GM12878 (cell line): ENCODE measurements at regions not wholly inside any gene's neighbourhood (a gene's known extent, or its start where the extent isn't known, plus 50 kb on each side); places are given as distances from the start of the nearest gene placed in this dataset.

ENCODE experiments used
- ATAC-seq: fragments of 200-7000 bp; cut with Tn5 transposase; 3 replicates; pipeline ENCODE4 v1.9.1; 2020; ENCODE audit warnings: mild to moderate bottlenecking, moderate library complexity
- BruUV-seq: library from RNA; stranded (reverse); fragments of 400-500 nt; replicated peaks from 2 replicates; lab custom pipeline; 2021; lab: Mats Ljungman, UMichigan
- CTCF ChIA-PET: fragments of 300-600 bp; sonication (Branson Sonifier 250); formaldehyde crosslinking; extraction: SDS; loops from one replicate; lab custom pipeline; 2021; ENCODE audit warnings: inconsistent platforms; lab: Yijun Ruan, JAX
- POLR2A ChIA-PET: fragments of 350-600 bp; formaldehyde crosslinking; extraction: SDS; loops from one replicate; lab custom pipeline; 2021; ENCODE audit warnings: inconsistent platforms; lab: Charles Lee
- RAD21 ChIA-PET: fragments of 300-600 bp; sonication (Branson Sonifier 250); formaldehyde crosslinking; loops from one replicate; lab custom pipeline; 2023; ENCODE audit warnings: antibody characterized with exemption; ENCODE audit not compliant: unreplicated experiment; lab: Charles Lee
- SMC1A ChIA-PET: fragments of 300-600 bp; sonication (Branson Sonifier 250); formaldehyde crosslinking; loops from one replicate; lab custom pipeline; 2023; ENCODE audit not compliant: unreplicated experiment, uncharacterized antibody; lab: Charles Lee
- DNase-seq: peaks from one replicate; pipeline ENCODE4 v3.0.0-alpha.2; 2011; ENCODE audit warnings: low read depth, low spot score
- FAIRE-seq: peaks from 3 replicates; lab custom pipeline; 2011; peaks lifted over from hg19 to GRCh38; lab: Jason Lieb, UNC
- H2AFZ ChIP-seq: 2 replicates; pipeline ENCODE4 v1.6.0; 2011; ENCODE audit warnings: low read depth, low read length, control low read depth; ENCODE audit not compliant: control insufficient read depth
- H3K27ac ChIP-seq: 2 replicates; pipeline ENCODE4 v1.5.1; 2011; ENCODE audit warnings: control low read depth; ENCODE audit not compliant: control insufficient read depth, insufficient read depth
- H3K27me3 ChIP-seq, 2 experiments: replicated peaks in 1 of 2; 2 replicates each; pipeline versions ENCODE4 v1.6.0 to v1.6.1; 2011; ENCODE audit warnings: low read length in 1 of 2; ENCODE audit not compliant: control insufficient read depth in 2 of 2, insufficient read depth in 2 of 2
- H3K36me3 ChIP-seq, 2 experiments: 2 replicates each; pipeline ENCODE4 v1.5.1; 2011; ENCODE audit warnings: low read length in 1 of 2; ENCODE audit not compliant: control insufficient read depth in 2 of 2, insufficient read depth in 2 of 2
- H3K4me1 ChIP-seq: 2 replicates; pipeline ENCODE4 v1.6.1; 2011; ENCODE audit warnings: mild to moderate bottlenecking, low read length, moderate library complexity, mixed read lengths; ENCODE audit not compliant: control insufficient read depth, insufficient read depth
- H3K4me2 ChIP-seq: 2 replicates; pipeline ENCODE4 v1.6.0; 2011; ENCODE audit warnings: control low read depth; ENCODE audit not compliant: control insufficient read depth, insufficient read depth
- H3K4me3 ChIP-seq: fragments of 200-600 bp; sonication (generic); 2 replicates; pipeline ENCODE4 v1.5.1; 2016
- H3K79me2 ChIP-seq: 2 replicates; pipeline ENCODE4 v1.6.0; 2011; ENCODE audit warnings: low read length; ENCODE audit not compliant: control insufficient read depth, insufficient read depth
- H3K9ac ChIP-seq: 2 replicates; pipeline ENCODE4 v1.8.0; 2011; ENCODE audit warnings: low read length, control low read depth, mixed read lengths; ENCODE audit not compliant: control insufficient read depth, insufficient read depth
- H3K9me3 ChIP-seq: replicated peaks from 3 replicates; pipeline ENCODE4 v1.5.1; 2011; ENCODE audit warnings: mild to moderate bottlenecking, low read length; ENCODE audit not compliant: control insufficient read depth, insufficient read depth
- H4K20me1 ChIP-seq: 2 replicates; pipeline ENCODE4 v1.6.0; 2011; ENCODE audit not compliant: control insufficient read depth, insufficient read depth
- ASH2L ChIP-seq: fragments of 300-600, 200-600 bp; sonication (generic); IDR thresholded peaks from 2 replicates; pipeline ENCODE4 v1.6.1; 2017; ENCODE audit warnings: low read depth, mild to moderate bottlenecking, borderline replicate concordance
- ATF7 ChIP-seq: fragments of 450-650 bp; IDR thresholded peaks from 2 replicates; pipeline ENCODE4 v1.6.1; 2016; ENCODE audit warnings: low read depth, mild to moderate bottlenecking
- FOXM1 ChIP-seq: IDR thresholded peaks from 2 replicates; pipeline ENCODE4 v1.6.1; 2012; ENCODE audit warnings: low read depth, mild to moderate bottlenecking, inconsistent platforms, low read length, moderate library complexity
- MTA3 ChIP-seq: IDR thresholded peaks from 2 replicates; pipeline ENCODE4 v1.6.1; 2012; ENCODE audit warnings: low read length, inconsistent platforms, borderline replicate concordance
- POLR2A ChIP-seq: IDR thresholded peaks from 2 replicates; pipeline ENCODE4 v1.6.1; 2011; ENCODE audit warnings: low read depth, mild to moderate bottlenecking, low read length
- POLR2AphosphoS2 ChIP-seq: IDR thresholded peaks from 2 replicates; pipeline ENCODE4 v1.6.1; 2011; ENCODE audit warnings: low read depth, mild to moderate bottlenecking, low read length, improper control_type of control experiment, moderate library complexity
- SMAD1 ChIP-seq: fragments of 450-650 bp; IDR thresholded peaks from 2 replicates; pipeline ENCODE4 v1.6.1; 2018; ENCODE audit warnings: mild to moderate bottlenecking, low read depth; ENCODE audit not compliant: partially characterized antibody
- ZNF384 ChIP-seq: IDR thresholded peaks from 2 replicates; pipeline ENCODE4 v1.6.1; 2012; ENCODE audit warnings: low read depth, mild to moderate bottlenecking, low read length, improper control_type of control experiment, borderline replicate concordance
- WGBS: methylation state at CpG from one replicate; pipeline ENCODE4 v1.1.6; 2016; ENCODE audit warnings: low lambda C conversion rate; ENCODE audit not compliant: insufficient replicate concordance, insufficient coverage; ENCODE audit errors: missing lambda C conversion rate; 5-methylcytosine and 5-hydroxymethylcytosine counted together
- in situ Hi-C: fragments of 300-500 bp; cut with MboI; formaldehyde crosslinking; loops from 9 replicates; pipeline ENCODE4 v1.14.3; 2018; ENCODE audit warnings: mixed read lengths
- intact Hi-C: fragments of 100-400 bp; cut with micrococcal nuclease; formaldehyde crosslinking; loops from one replicate; pipeline ENCODE4 v1.14.2; 2022; ENCODE audit not compliant: unreplicated experiment
- TF ChIP-seq, protein P1 (sequence below): fragments of 450-650 bp; IDR thresholded peaks from 2 replicates; pipeline ENCODE4 v1.6.1; 2017; ENCODE audit warnings: mild to moderate bottlenecking, low read depth, inconsistent platforms; ENCODE audit not compliant: poor library complexity, severe bottlenecking
- TF ChIP-seq, protein P2 (sequence below): fragments of 150-350 bp; IDR thresholded peaks from 2 replicates; pipeline ENCODE4 v1.6.1; 2016; ENCODE audit warnings: low read depth, low read length
- TF ChIP-seq, protein P3 (sequence below): fragments of 450-650 bp; formaldehyde crosslinking; IDR thresholded peaks from 2 replicates; pipeline ENCODE4 v1.4.0; 2022; ENCODE audit warnings: mild to moderate bottlenecking, moderate library complexity
- TF ChIP-seq, protein P4 (sequence below): IDR thresholded peaks from 2 replicates; pipeline ENCODE4 v1.6.1; 2011; ENCODE audit warnings: low read depth, mild to moderate bottlenecking, low read length, moderate library complexity, borderline replicate concordance; ENCODE audit errors: extremely low read depth

DNA sequence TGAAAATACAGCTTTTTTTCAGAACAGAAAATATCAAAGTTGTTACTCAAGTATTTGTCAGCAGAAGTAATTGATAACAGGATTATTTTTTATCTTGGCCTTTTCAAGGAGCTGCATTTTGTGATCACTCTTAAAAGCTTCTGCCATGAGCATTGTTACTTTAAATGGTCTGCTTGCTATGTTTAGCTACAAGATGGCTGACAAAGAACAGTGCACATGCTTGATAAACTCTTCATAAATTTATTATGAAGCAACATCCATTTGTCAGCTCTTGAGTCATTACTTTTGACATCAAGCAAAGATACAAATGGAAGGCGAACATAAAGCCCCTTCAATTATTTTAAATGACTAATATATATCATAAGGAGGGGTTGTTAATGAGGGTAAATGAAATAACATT is 205.4 kb upstream of the RPS6KA3 start:
- Histone ChIP-seq H2AFZ (no peak overlapping the region), H3K4me2 (no peak overlapping the region), H4K20me1 (no peaks in the 10 kb centered on the region), H3K36me3 (no peaks in the 10 kb centered on the region), H3K9ac (no peak overlapping the region), H3K27ac (no peak overlapping the region), H3K4me3 (no peak overlapping the region), H3K27me3 (no peaks in the 10 kb centered on the region), H3K4me1 (no peaks in the 10 kb centered on the region), H3K79me2 (no peaks in the 10 kb centered on the region), H3K9me3 (no peaks in the 10 kb centered on the region)
- TF ChIP-seq, protein P1, sequence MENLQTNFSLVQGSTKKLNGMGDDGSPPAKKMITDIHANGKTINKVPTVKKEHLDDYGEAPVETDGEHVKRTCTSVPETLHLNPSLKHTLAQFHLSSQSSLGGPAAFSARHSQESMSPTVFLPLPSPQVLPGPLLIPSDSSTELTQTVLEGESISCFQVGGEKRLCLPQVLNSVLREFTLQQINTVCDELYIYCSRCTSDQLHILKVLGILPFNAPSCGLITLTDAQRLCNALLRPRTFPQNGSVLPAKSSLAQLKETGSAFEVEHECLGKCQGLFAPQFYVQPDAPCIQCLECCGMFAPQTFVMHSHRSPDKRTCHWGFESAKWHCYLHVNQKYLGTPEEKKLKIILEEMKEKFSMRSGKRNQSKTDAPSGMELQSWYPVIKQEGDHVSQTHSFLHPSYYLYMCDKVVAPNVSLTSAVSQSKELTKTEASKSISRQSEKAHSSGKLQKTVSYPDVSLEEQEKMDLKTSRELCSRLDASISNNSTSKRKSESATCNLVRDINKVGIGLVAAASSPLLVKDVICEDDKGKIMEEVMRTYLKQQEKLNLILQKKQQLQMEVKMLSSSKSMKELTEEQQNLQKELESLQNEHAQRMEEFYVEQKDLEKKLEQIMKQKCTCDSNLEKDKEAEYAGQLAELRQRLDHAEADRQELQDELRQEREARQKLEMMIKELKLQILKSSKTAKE = no peak
- TF ChIP-seq SMAD1 (no peak), ATF7 (no peak), MTA3 (no peak), FOXM1 (no peak), POLR2A (no peak), ZNF384 (no peak), ASH2L (no peak), POLR2AphosphoS2 (no peak)
- TF ChIP-seq, protein P2, sequence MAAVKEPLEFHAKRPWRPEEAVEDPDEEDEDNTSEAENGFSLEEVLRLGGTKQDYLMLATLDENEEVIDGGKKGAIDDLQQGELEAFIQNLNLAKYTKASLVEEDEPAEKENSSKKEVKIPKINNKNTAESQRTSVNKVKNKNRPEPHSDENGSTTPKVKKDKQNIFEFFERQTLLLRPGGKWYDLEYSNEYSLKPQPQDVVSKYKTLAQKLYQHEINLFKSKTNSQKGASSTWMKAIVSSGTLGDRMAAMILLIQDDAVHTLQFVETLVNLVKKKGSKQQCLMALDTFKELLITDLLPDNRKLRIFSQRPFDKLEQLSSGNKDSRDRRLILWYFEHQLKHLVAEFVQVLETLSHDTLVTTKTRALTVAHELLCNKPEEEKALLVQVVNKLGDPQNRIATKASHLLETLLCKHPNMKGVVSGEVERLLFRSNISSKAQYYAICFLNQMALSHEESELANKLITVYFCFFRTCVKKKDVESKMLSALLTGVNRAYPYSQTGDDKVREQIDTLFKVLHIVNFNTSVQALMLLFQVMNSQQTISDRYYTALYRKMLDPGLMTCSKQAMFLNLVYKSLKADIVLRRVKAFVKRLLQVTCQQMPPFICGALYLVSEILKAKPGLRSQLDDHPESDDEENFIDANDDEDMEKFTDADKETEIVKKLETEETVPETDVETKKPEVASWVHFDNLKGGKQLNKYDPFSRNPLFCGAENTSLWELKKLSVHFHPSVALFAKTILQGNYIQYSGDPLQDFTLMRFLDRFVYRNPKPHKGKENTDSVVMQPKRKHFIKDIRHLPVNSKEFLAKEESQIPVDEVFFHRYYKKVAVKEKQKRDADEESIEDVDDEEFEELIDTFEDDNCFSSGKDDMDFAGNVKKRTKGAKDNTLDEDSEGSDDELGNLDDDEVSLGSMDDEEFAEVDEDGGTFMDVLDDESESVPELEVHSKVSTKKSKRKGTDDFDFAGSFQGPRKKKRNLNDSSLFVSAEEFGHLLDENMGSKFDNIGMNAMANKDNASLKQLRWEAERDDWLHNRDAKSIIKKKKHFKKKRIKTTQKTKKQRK = no peak
- TF ChIP-seq, protein P3, sequence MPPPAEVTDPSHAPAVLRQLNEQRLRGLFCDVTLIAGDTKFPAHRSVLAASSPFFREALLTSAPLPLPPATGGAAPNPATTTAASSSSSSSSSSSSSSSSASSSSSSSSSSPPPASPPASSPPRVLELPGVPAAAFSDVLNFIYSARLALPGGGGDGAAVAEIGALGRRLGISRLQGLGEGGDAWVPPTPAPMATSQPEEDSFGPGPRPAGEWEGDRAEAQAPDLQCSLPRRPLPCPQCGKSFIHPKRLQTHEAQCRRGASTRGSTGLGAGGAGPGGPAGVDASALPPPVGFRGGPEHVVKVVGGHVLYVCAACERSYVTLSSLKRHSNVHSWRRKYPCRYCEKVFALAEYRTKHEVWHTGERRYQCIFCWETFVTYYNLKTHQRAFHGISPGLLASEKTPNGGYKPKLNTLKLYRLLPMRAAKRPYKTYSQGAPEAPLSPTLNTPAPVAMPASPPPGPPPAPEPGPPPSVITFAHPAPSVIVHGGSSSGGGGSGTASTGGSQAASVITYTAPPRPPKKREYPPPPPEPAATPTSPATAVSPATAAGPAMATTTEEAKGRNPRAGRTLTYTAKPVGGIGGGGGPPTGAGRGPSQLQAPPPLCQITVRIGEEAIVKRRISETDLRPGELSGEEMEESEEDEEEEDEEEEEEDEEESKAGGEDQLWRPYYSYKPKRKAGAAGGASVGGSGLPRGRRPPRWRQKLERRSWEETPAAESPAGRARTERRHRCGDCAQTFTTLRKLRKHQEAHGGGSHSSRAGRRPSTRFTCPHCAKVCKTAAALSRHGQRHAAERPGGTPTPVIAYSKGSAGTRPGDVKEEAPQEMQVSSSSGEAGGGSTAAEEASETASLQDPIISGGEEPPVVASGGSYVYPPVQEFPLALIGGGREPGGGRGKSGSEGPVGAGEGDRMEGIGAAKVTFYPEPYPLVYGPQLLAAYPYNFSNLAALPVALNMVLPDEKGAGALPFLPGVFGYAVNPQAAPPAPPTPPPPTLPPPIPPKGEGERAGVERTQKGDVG (CRISPR knock-in tag) = no peak
- TF ChIP-seq, protein P4, sequence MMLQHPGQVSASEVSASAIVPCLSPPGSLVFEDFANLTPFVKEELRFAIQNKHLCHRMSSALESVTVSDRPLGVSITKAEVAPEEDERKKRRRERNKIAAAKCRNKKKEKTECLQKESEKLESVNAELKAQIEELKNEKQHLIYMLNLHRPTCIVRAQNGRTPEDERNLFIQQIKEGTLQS = no peak
- ATAC-seq = no peak
- no peak for DNase-seq
- SMC1A ChIA-PET = interaction anchor here (0.7 to 1.6 kb wide), 2 partner anchors 10 to 33 kb away, joined by 3 to 5 read pairs; no protein-coding TSS in a partner anchor
- RAD21 ChIA-PET = no interaction called here
- no peak for FAIRE-seq
- POLR2A ChIA-PET = interaction anchor here (0.5 kb wide), 1 partner anchor 1470 kb away, joined by 3 read pairs; no protein-coding TSS in a partner anchor
- no TSS peak for BruUV-seq
- in situ Hi-C loops (no loop called here), intact Hi-C loops (no loop called here)
- 0% methylated on average over 1 of the region's 1 CpG for whole genome bisulfite sequencing
- CTCF ChIA-PET = interaction anchor here (0.7 to 1.2 kb wide), 2 partner anchors 8 to 1513 kb away, joined by 3 read pairs; no protein-coding TSS in a partner anchor
